ENCODE measurements at regions not wholly inside any gene's neighbourhood (a gene's known extent, or its start where the extent isn't known, plus 50 kb on each side); places are given as distances from the start of the nearest gene placed in this dataset.

- TF ChIP-seq CTCF (IDR thresholded peaks at IDR 0.05) = no peak
- TF ChIP-seq POLR2A (IDR thresholded peaks at IDR 0.05) = no peak
Measured at GRCh38 chr5:10839916-10840599, 79.0 kb upstream of the DAP start.
